Dermis microvascular lymphatic vessel endothelial cell (primary cell): ENCODE measurements at regions not wholly inside any gene's neighbourhood (a gene's known extent, or its start where the extent isn't known, plus 50 kb on each side); places are given as distances from the start of the nearest gene placed in this dataset.
"Not testable (repeated sequence)": the region's sequence is repeated elsewhere in the genome, so short reads cannot be mapped to it uniquely, and the experiment has no call there.

Experiments used
- DNase-seq, 2 donors: peaks; one replicate each; pipeline versions ENCODE4 v3.0.0 to v3.0.0-alpha.2; 2010; ENCODE audit warnings: low read depth in 2 of 2

- not testable (repeated sequence) for DNase-seq
Observed at GRCh38 chr16:29578898-29579297, 72.7 kb upstream of the NPIPB12 start.

- not testable (repeated sequence) for DNase-seq
Observed at GRCh38 chr16:29581764-29582163, 75.6 kb upstream of the NPIPB12 start.

- not testable (repeated sequence) for DNase-seq
Observed at GRCh38 chr16:29591919-29592318, 71.1 kb upstream of the SPN start.

- peak in 1 of 2 donors; percentile 58 for DNase-seq
Observed at GRCh38 chr16:29594269-29594925, 68.7 kb upstream of the SPN start.

GRCh38 chr16:29594926-29595838 lies 67.9 kb upstream of the SPN start:
- peak; percentile 52 to 86 for DNase-seq

- DNase-seq = not testable (repeated sequence)
Observed at GRCh38 chr16:29597030-29597429, 66.0 kb upstream of the SPN start.

- DNase-seq = not testable (repeated sequence)
Observed at GRCh38 chr16:29600111-29601000, 62.7 kb upstream of the SPN start.

GRCh38 chr16:29602247-29602625 lies 60.8 kb upstream of the SPN start:
- not testable (repeated sequence) for DNase-seq

- not testable (repeated sequence) for DNase-seq
Observed at GRCh38 chr16:29602683-29603088, 60.4 kb upstream of the SPN start.

GRCh38 chr16:29604631-29605549 lies 58.2 kb upstream of the SPN start:
- peak in 1 of 2 donors; percentile 70 for DNase-seq

GRCh38 chr16:29605593-29606205 lies 57.3 kb upstream of the SPN start:
- DNase-seq = not testable (repeated sequence)

- not testable (repeated sequence) for DNase-seq
Observed at GRCh38 chr16:29606669-29607427, 56.2 kb upstream of the SPN start.

- not testable (repeated sequence) for DNase-seq
Observed at GRCh38 chr16:29607428-29607823, 55.6 kb upstream of the SPN start.

GRCh38 chr16:29612381-29613306 lies 50.4 kb upstream of the SPN start:
- peak in 1 of 2 donors; percentile 9 for DNase-seq
